ENCODE measurements at regions not wholly inside any gene's neighbourhood (a gene's known extent, or its start where the extent isn't known, plus 50 kb on each side); places are given as distances from the start of the nearest gene placed in this dataset.
A peak's percentile ranks its signal among the peaks of the same experiment; 100 is the strongest.

DNA sequence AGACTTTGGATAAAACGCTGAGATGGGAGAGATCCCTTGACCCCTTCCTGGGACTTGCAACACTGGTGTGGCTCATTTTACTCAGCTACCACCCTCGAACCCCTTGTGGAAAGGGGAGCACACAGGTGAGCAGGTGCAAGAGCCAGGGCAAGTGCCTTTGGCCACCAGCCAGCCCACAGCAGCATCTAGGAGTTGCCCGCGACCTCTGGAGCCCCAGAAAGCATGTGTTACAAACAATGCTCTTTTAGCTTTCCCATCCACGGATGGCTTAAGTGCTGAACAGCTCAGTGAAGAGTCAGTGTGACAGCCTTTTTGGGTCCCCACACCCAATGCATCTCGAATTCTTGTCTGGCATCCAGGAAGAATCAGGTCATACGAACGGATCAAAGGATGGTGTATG is 197.8 kb downstream of the MEMO1 start:
- TF ChIP-seq, protein P1, sequence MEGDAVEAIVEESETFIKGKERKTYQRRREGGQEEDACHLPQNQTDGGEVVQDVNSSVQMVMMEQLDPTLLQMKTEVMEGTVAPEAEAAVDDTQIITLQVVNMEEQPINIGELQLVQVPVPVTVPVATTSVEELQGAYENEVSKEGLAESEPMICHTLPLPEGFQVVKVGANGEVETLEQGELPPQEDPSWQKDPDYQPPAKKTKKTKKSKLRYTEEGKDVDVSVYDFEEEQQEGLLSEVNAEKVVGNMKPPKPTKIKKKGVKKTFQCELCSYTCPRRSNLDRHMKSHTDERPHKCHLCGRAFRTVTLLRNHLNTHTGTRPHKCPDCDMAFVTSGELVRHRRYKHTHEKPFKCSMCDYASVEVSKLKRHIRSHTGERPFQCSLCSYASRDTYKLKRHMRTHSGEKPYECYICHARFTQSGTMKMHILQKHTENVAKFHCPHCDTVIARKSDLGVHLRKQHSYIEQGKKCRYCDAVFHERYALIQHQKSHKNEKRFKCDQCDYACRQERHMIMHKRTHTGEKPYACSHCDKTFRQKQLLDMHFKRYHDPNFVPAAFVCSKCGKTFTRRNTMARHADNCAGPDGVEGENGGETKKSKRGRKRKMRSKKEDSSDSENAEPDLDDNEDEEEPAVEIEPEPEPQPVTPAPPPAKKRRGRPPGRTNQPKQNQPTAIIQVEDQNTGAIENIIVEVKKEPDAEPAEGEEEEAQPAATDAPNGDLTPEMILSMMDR (conservative IDR thresholded peaks at IDR 0.05; ENCODE audit: low read depth, low read length) = no peak
- TF ChIP-seq EZH2phosphoT487 (IDR thresholded peaks at IDR 0.05; ENCODE audit: borderline replicate concordance, low read length) = no peak
- TF ChIP-seq EZH2 (IDR thresholded peaks at IDR 0.05; ENCODE audit: low read length, unreplicated experiment) = no peak
- BruUV-seq (replicated peaks) = no TSS peak

DNA sequence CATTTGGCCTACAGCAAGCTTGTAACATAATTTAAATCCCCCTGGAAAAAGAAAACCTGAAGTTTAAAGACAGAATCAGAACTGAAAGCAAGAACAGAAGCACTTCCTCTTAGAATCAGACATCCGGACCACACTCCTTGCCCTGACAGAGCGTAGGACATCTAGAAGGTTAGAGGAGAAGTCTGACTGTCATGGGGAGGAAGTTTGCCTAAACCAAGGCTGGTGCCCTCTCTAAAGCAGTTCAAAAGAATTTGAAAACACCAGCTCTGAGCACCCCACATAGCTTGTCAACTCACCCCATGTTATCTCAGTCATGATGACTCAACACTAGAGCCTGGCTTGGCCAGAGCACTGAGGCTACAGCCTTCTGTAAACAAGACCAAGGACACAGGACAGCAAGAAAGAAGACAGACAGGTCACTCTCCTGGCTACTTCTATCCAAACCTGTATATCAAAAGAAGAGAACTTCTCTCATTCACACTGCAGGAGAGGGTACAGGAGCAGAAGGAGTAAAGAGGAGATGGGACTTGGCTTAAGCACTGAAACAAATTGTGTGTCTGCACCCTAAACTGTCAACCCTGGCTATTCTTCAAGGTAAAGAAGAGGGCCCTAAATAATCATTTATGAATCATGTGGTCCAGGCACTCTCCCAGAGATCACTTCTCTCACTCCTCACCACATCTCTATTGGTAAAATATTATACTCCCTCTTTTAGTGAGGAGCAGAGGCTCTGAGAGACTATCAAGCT is 198.6 kb downstream of the MEMO1 start:
- Histone ChIP-seq H3K4me1 (ENCODE audit: insufficient read depth, low read length) (no peaks in the 10 kb centered on the region), H3K9me2 (replicated peaks; ENCODE audit: low read length) (no peaks in the 10 kb centered on the region), H2AFZ (ENCODE audit: low read length) (no peak overlapping the region), H3K27ac (ENCODE audit: low read length) (no peak overlapping the region), H3K4me2 (ENCODE audit: low read length) (no peak overlapping the region), H3K4me3 (ENCODE audit: low read length) (no peak overlapping the region), H3K9ac (ENCODE audit: low read length) (no peak overlapping the region), H3K27me3 (ENCODE audit: low read length) (peaks cover 5% of the 10 kb centered on the region; the same call in 1 of the 2 replicates), H3F3A (ENCODE audit: low read length, unreplicated experiment) (no peaks in the 10 kb centered on the region), H3K9me3 (ENCODE audit: low read length) (no peaks in the 10 kb centered on the region), H4K20me1 (ENCODE audit: low read length) (no peaks in the 10 kb centered on the region), H3K36me3 (ENCODE audit: low read depth, low read length) (no peaks in the 10 kb centered on the region), H3K79me2 (ENCODE audit: low read length) (no peaks in the 10 kb centered on the region)
- BruUV-seq (replicated peaks) = no TSS peak
- ChIA-PET POLR2A (ENCODE audit: unreplicated experiment) (no interaction called here), CTCF (no interaction called here)
- ATAC-seq = no peak; the same call in 1 of the 2 replicates
- intact Hi-C loops (cut with micrococcal nuclease) = no loop called here
- DNase-seq = peak; percentile 13
- TF ChIP-seq EZH2 (IDR thresholded peaks at IDR 0.05; ENCODE audit: low read length, unreplicated experiment) (no peak), EZH2phosphoT487 (IDR thresholded peaks at IDR 0.05; ENCODE audit: borderline replicate concordance, low read length) (no peak)
- TF ChIP-seq, protein P1 (conservative IDR thresholded peaks at IDR 0.05; ENCODE audit: low read depth, low read length) = no peak

More for the DNA sequence above, 197.8 kb downstream of the MEMO1 start:
- H3K4me3 ChIP-seq (ENCODE audit: low read length) = no peak overlapping the region
- H3K36me3 ChIP-seq (ENCODE audit: low read depth, low read length) = no peaks in the 10 kb centered on the region
- no peak overlapping the region for H3K27ac ChIP-seq (ENCODE audit: low read length)
- no peaks in the 10 kb centered on the region for H3K79me2 ChIP-seq (ENCODE audit: low read length)
- H3F3A ChIP-seq (ENCODE audit: low read length, unreplicated experiment) = no peaks in the 10 kb centered on the region
- no peaks in the 10 kb centered on the region for H3K9me2 ChIP-seq (replicated peaks; ENCODE audit: low read length)
- ATAC-seq = no peak
- ChIA-PET POLR2A (ENCODE audit: unreplicated experiment) (no interaction called here), CTCF (no interaction called here)
- H3K9ac ChIP-seq (ENCODE audit: low read length) = no peak overlapping the region
- H3K4me1 ChIP-seq (ENCODE audit: insufficient read depth, low read length) = no peaks in the 10 kb centered on the region
- H2AFZ ChIP-seq (ENCODE audit: low read length) = no peak overlapping the region
- DNase-seq = no peak
- intact Hi-C loops (cut with micrococcal nuclease) = no loop called here
- H3K9me3 ChIP-seq (ENCODE audit: low read length) = no peaks in the 10 kb centered on the region
- H3K4me2 ChIP-seq (ENCODE audit: low read length) = no peak overlapping the region
- H4K20me1 ChIP-seq (ENCODE audit: low read length) = no peaks in the 10 kb centered on the region
- peaks cover 5% of the 10 kb centered on the region; the same call in 1 of the 2 replicates for H3K27me3 ChIP-seq (ENCODE audit: low read length)

DNA sequence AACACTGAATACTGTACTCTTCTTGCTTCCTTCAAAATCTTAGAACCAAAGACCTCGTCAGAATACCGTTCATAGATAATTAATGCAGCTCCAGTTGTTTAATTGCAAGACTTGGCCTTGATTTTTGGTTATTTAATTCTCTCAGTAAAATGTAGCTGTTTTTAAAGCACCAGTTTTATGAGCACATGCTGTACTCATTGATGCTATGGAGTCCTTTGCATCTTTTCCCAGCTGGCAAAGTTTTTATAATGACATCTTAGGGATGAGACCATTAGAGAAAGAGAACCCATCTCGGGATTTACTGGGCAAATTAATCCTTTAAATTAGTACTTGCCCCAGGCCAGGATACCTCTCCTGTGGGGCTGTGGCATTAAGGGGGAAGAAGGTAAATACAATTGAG is 199.3 kb downstream of the MEMO1 start:
- no peak overlapping the region for H3K4me2 ChIP-seq (ENCODE audit: low read length)
- no peaks in the 10 kb centered on the region for H3K9me2 ChIP-seq (replicated peaks; ENCODE audit: low read length)
- no peak overlapping the region for H3K27ac ChIP-seq (ENCODE audit: low read length)
- ChIA-PET CTCF (no interaction called here), POLR2A (ENCODE audit: unreplicated experiment) (no interaction called here)
- intact Hi-C loops (cut with micrococcal nuclease) = no loop called here
- no TSS peak for BruUV-seq (replicated peaks)
- H3K4me3 ChIP-seq (ENCODE audit: low read length) = no peak overlapping the region
- no peaks in the 10 kb centered on the region for H3F3A ChIP-seq (ENCODE audit: low read length, unreplicated experiment)
- TF ChIP-seq EZH2 (IDR thresholded peaks at IDR 0.05; ENCODE audit: low read length, unreplicated experiment) = no peak
- TF ChIP-seq, protein P1 (conservative IDR thresholded peaks at IDR 0.05; ENCODE audit: low read depth, low read length) = no peak
- no peak for TF ChIP-seq EZH2phosphoT487 (IDR thresholded peaks at IDR 0.05; ENCODE audit: borderline replicate concordance, low read length)
- no peaks in the 10 kb centered on the region for H3K36me3 ChIP-seq (ENCODE audit: low read depth, low read length)
- no peaks in the 10 kb centered on the region for H3K9me3 ChIP-seq (ENCODE audit: low read length)
- ATAC-seq (no peak), DNase-seq (no peak)
- no peak overlapping the region for H3K9ac ChIP-seq (ENCODE audit: low read length)
- no peaks in the 10 kb centered on the region for H3K79me2 ChIP-seq (ENCODE audit: low read length)
- H4K20me1 ChIP-seq (ENCODE audit: low read length) = no peaks in the 10 kb centered on the region
- no peak overlapping the region for H2AFZ ChIP-seq (ENCODE audit: low read length)
- no peaks in the 10 kb centered on the region for H3K4me1 ChIP-seq (ENCODE audit: insufficient read depth, low read length)
- peaks cover 5% of the 10 kb centered on the region; the same call in 1 of the 2 replicates for H3K27me3 ChIP-seq (ENCODE audit: low read length)

Data from PC-3 (cell line).